K562 (cell line): ENCODE measurements at regions not wholly inside any gene's neighbourhood (a gene's known extent, or its start where the extent isn't known, plus 50 kb on each side); places are given as distances from the start of the nearest gene placed in this dataset.

Experiments
- ARID4B ChIP-seq: sonication (generic); formaldehyde crosslinking; IDR thresholded peaks from 2 replicates; pipeline ENCODE4 v1.8.0; 2022; ENCODE audit warnings: mild to moderate bottlenecking, missing genetic modification reagents
- CTCF ChIP-seq, 3 experiments: IDR thresholded peaks in 2 of 3; conservative IDR thresholded peaks in 1 of 3; 2 replicates each; pipeline ENCODE4 v1.5.1; 2011 to 2012; ENCODE audit warnings: low read length in 3 of 3, mild to moderate bottlenecking in 3 of 3, control low read depth in 2 of 3, improper control_type of control experiment in 1 of 3, inconsistent platforms in 1 of 3, low read depth in 1 of 3, mixed read lengths in 1 of 3, moderate library complexity in 1 of 3; ENCODE audit not compliant: insufficient read depth in 2 of 3
- DNMT1 ChIP-seq: fragments of 450-650 bp; IDR thresholded peaks from 2 replicates; pipeline ENCODE4 v1.6.1; 2016; ENCODE audit warnings: antibody characterized with exemption, mild to moderate bottlenecking
- EHMT2 ChIP-seq: fragments of 450-650 bp; IDR thresholded peaks from 2 replicates; pipeline ENCODE4 v1.6.1; 2018; ENCODE audit warnings: antibody characterized with exemption
- FOXM1 ChIP-seq, 2 experiments: fragments of 450-650 bp in 1 of 2; sonication (generic) in 1 of 2; formaldehyde crosslinking in 1 of 2; IDR thresholded peaks; 2 replicates each; pipeline versions ENCODE4 v1.6.1 to v1.9.0; 2017 to 2022; ENCODE audit warnings: low read depth in 2 of 2, mild to moderate bottlenecking in 2 of 2, missing genetic modification reagents in 1 of 2, moderate library complexity in 1 of 2
- HEY1 ChIP-seq: fragments of 250-450 bp; sonication (Bioruptor Pico); IDR thresholded peaks from 2 replicates; pipeline ENCODE4 v1.5.0; 2020; ENCODE audit warnings: mild to moderate bottlenecking, moderate library complexity, borderline replicate concordance
- HMGXB4 ChIP-seq: sonication (generic); formaldehyde crosslinking; IDR thresholded peaks from 2 replicates; pipeline ENCODE4 v1.8.1; 2023; ENCODE audit warnings: mild to moderate bottlenecking, missing genetic modification reagents
- RBM22 ChIP-seq: fragments of 200-400 bp; formaldehyde crosslinking; IDR thresholded peaks from 2 replicates; pipeline ENCODE4 v1.6.1; 2018; ENCODE audit warnings: low read length, low read depth; ENCODE audit not compliant: poor library complexity, severe bottlenecking
- RBM39 ChIP-seq: fragments of 200-400 bp; formaldehyde crosslinking; optimal IDR thresholded peaks from 2 replicates; pipeline ENCODE3; 2018; ENCODE audit warnings: low read depth, low read length
- ZNF592 ChIP-seq: fragments of 450-650 bp; IDR thresholded peaks from 2 replicates; pipeline ENCODE4 v1.6.1; 2017; ENCODE audit warnings: antibody characterized with exemption, mild to moderate bottlenecking
- ZSCAN29 ChIP-seq: fragments of 450-650 bp; IDR thresholded peaks from 2 replicates; pipeline ENCODE4 v1.6.1; 2017

GRCh38 chr22:22082229-22082835 lies 99.7 kb upstream of the TOP3B start (continued):
- TF ChIP-seq HMGXB4 (CRISPR knock-in tag): no peak
- TF ChIP-seq ARID4B (CRISPR knock-in tag): no peak
- TF ChIP-seq FOXM1 (IDR thresholded peaks at IDR 0.05; ENCODE audit: low read depth): no peak
- no peak for TF ChIP-seq FOXM1 (CRISPR knock-in tag; IDR thresholded peaks at IDR 0.05; ENCODE audit: low read depth)
- TF ChIP-seq ZSCAN29: no peak
- TF ChIP-seq DNMT1: no peak
- no peak for TF ChIP-seq RBM39
- TF ChIP-seq CTCF (IDR thresholded peaks at IDR 0.05 in 2 of 3, conservative IDR thresholded peaks at IDR 0.05 in 1 of 3; ENCODE audit: insufficient read depth in 2 of 3, low read depth in 1 of 3, low read length in 3 of 3): no peak
- no peak for TF ChIP-seq HEY1 (CRISPR knock-in tag)
- TF ChIP-seq ZNF592: no peak
- TF ChIP-seq EHMT2: no peak
- no peak for TF ChIP-seq RBM22
- TF ChIP-seq, all 486 proteins: peak for 15
